GM12872 (cell line): ENCODE measurements at regions not wholly inside any gene's neighbourhood (a gene's known extent, or its start where the extent isn't known, plus 50 kb on each side); places are given as distances from the start of the nearest gene placed in this dataset.

ENCODE experiments used
- TF ChIP-seq, protein P1 (sequence below): IDR thresholded peaks from 3 replicates; pipeline ENCODE4 v1.5.1; 2011; ENCODE audit warnings: low read depth, mild to moderate bottlenecking, low read length, moderate library complexity; ENCODE audit not compliant: insufficient read depth

DNA sequence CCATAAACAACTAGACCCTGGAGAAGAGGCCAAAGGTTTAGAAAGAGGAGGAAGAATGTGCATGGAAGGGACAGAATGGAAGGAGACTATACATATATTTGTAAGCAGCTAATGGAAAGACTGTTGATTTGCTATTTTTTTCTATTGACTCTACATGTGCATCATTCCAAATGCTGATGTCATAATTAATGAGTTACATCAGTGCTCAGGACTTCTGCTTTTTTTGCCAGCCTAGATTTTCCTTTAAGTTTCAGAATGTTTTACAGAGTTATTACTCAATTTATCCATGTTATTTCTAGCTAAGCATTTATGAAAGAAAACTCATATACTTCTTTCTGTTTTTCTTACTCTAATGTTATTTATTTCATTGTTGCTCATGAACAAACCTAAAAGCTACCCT, 62.6 kb upstream of the VGLL3 start:
- TF ChIP-seq, protein P1, sequence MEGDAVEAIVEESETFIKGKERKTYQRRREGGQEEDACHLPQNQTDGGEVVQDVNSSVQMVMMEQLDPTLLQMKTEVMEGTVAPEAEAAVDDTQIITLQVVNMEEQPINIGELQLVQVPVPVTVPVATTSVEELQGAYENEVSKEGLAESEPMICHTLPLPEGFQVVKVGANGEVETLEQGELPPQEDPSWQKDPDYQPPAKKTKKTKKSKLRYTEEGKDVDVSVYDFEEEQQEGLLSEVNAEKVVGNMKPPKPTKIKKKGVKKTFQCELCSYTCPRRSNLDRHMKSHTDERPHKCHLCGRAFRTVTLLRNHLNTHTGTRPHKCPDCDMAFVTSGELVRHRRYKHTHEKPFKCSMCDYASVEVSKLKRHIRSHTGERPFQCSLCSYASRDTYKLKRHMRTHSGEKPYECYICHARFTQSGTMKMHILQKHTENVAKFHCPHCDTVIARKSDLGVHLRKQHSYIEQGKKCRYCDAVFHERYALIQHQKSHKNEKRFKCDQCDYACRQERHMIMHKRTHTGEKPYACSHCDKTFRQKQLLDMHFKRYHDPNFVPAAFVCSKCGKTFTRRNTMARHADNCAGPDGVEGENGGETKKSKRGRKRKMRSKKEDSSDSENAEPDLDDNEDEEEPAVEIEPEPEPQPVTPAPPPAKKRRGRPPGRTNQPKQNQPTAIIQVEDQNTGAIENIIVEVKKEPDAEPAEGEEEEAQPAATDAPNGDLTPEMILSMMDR, result no peak

DNA sequence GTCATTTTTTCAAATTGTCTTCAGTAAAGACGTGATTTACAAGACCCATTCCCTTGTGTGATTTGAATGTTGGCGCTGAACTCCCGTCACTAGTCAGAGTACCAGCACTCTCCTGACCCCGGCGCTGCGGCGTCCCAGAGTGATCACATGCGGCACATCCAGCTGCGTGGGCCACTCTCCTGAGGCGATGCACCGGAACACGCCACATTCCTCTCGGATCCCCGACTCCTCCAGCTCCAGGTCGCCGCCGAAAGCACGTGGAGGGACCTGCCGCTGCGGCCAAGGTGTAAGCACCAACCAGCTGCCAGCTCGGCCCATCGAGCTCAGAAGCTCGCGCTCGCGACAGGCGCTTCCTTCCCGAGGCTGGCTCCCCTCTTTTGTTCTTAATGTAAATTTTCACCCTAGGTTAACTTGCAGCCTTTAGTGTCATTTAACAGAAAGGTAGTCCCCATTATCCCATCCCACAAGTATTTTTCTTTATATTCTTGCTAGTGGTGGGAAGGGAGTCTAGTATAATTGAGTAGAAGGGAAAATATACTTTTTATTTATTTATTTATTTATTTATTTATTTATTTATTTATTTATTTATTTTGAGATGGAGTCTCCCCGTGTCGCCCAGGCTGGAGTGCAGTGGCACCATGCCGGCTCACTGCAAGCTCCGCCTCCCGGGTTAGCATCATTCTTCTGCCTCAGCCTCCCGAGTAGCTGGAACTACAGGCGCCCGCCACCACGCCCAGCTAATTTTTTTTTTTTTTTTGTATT, 61.7 kb upstream of the VGLL3 start:
- TF ChIP-seq, protein P1, result no peak

GRCh38 chr3:87047852-87048251, 56.9 kb upstream of the VGLL3 start:
- TF ChIP-seq, protein P1, result no peak

DNA sequence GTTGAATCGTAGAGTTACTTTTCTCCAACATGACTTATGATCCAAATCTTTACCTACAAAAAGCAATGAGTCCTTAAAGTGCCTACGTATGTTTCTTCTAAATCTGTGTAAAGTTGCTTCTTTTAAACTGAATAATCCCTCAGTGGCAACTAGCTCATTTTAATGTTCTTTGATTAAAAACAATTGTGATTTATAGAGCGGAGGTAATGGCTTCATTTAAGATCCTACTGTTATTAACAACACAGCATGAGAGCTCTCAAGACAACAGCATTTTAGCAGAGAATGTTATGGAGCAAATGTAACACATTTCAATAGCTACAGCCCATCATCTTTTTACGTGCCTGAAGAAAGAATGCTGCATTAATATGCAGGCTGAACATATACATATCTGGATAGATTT, 55.3 kb upstream of the VGLL3 start:
- TF ChIP-seq, protein P1, result no peak

GRCh38 chr3:87045473-87045872, 54.5 kb upstream of the VGLL3 start:
- TF ChIP-seq, protein P1, result no peak

DNA sequence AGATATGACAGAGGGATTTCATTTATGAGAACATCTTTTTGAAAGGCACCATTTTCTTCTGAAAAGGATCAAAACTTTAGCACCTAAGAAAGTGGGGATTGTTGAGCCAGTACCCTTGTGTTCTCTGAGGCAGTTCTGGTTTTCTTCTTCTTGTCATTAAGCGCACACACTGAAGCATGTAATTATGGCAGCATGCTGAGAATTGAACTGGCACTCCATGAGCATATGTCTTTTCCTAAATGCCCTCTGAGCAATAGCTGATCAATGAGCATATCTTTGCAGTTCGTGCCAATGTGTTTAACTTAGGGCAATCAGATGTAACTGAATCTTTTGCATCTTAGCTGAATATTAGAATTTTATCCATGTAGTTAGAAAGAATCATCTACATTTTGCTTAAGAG, 53.9 kb upstream of the VGLL3 start:
- TF ChIP-seq, protein P1, result no peak

GRCh38 chr3:87044409-87044808, 53.5 kb upstream of the VGLL3 start:
- TF ChIP-seq, protein P1, result no peak
